NOMO-1 treated with dmso at 0.1 percent for 144 hours (cell line): ENCODE measurements at regions not wholly inside any gene's neighbourhood (a gene's known extent, or its start where the extent isn't known, plus 50 kb on each side); places are given as distances from the start of the nearest gene placed in this dataset.
"Not testable (repeated sequence)": the region's sequence is repeated elsewhere in the genome, so short reads cannot be mapped to it uniquely, and the experiment has no call there.

Source experiments
- DNase-seq: peaks from one replicate; lab custom pipeline; 2025; ENCODE audit not compliant: unreplicated experiment; lab: John Stamatoyannopoulos, UW

DNA sequence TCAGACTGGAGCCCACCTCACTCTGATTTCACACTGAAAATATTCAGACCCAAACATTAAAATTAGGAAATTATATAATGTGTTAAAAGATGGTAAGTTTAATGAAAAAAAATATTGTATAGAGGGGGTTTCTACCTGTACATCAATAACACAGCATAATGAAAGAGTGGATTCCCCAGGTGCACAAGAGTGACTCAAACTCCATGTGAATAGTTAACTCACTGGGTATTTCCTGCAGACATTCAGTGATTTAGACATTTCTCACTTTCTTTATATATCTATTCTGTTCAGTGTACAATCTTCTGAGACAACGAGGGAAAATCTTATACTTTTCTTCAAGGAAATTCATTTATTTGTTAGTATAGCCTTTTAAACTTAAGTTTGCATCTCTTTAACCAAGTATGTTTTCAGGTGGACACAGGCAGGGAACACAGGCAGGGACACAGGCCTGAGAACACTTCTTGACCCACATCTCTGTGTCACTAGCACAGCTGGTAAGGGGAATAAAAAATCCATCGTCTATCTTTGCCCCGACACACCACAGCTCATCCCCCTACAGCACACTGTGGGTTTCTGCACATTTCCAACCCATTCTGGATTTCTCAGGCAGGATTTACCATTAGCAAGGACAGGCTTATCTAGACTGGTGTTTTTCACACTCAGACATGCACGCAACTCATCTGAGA is 525.5 kb upstream of the BOD1L1 start:
- DNase-seq: no peak

DNA sequence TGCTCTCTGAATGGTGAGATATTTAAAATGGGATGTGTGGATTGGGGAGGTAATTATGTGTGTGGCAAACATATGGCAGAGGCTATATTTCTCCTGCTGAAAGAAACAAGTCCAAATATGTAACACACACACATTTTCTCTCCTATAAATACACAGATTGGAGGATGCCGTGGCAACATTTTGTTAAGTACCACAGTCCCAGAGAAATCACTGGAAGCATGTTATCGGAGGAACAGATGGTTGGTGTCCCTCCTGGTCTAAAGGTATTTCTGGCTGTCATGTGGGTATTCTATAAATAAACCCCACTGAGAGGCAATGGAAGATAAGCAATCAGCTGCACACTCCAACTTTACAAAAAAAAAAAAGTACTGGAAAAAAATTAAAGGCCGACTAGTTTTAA is 528.3 kb upstream of the BOD1L1 start:
- DNase-seq: no peak

DNA sequence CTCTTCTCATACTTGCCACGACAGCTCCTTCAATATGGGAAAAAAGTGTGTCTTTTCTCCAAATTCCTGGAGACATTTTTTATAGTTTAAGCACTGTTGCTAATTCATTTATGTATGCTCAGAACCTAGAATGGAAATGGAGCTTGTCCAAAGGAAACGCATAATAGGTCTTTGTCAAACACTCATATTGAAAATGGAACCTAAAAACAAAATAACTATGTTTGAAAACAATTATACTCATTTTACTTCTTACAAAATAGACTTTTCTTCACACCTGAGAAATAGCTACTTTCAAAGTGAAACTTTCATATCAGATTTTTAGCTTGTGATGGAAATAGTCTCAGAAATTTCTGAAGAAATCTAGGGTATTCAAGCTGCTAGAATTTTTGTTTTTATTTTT is 529.7 kb upstream of the BOD1L1 start:
- DNase-seq: no peak

DNA sequence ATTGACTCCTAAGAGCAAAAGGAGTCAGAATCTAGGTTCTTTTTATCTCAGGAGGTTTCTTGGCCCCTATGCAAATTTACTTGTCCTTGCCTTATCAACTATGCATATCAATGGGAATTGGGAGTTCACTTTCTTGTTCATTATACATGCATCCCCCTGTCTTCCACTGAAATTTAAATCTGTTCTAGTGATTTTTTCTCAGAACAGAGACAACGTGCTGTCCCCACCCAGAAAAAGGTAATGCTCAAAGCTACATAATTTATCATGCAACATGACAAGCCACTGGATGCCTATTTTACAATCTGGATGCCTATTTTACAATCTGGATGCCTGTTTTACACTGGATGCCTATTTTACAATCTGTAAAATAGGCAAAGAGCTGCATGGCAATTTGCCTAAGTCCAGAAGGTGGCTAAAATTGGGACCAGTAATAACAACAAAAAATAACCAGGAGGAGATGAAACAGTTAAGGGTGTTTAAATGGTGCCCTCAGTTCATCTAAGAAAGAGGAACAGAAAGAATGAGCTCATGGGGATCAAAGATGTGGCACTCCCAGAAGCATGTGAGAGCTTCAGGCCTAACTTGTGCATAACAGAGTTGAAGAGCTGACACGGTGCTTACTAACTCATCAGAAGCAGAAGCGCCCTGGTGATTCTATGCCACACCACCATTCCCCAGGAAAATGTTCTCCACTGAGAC is 537.8 kb upstream of the BOD1L1 start:
- peak; percentile 77 for DNase-seq

DNA sequence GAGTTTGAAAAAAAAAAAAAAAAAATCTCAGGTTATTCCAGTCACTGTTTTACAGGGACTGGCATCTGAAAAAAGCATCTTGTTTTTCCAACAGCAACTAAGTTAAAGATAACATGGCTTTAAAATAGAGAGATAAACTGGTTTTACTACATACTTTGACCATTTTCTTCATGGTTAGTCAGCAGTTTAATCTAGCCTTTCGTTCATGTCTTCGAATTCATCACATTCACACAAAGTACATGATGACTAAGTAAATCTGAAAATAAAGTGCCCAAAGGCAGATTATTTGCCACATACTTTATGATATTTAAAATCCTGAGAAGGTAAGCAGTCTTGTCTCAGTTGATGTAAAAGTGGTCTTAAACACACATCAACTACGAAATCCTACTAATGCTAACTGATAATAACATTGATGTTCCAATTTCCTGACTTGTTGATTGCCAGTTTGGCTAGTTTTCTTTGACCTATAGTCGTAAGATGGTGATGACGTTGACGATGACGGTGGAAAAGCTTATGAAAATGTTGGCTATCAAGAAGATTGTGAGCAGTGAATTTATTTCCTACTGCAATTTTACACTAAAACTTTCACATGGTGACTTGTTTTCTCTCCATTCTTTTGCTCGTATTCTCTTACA is 540.5 kb upstream of the BOD1L1 start:
- DNase-seq: no peak

DNA sequence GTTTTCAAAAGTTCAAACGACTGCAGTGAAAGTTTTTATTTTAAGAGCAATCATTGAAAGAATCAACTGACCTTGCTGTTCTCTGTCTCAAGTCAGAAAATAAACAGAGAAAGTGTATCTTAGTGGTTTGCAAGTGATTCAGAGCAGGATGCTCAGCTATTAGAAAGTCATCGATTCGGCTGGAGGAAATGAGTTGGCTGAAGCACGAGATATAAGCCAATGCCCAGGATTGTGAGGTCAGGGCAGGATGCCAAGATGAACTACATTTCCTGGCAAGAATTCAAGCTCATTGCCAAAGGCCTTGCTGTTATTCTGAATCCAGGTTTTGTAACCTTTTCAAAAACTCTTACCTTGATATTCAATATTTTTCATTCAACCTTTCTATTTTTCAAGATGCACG is 541.4 kb upstream of the BOD1L1 start:
- DNase-seq: no peak

DNA sequence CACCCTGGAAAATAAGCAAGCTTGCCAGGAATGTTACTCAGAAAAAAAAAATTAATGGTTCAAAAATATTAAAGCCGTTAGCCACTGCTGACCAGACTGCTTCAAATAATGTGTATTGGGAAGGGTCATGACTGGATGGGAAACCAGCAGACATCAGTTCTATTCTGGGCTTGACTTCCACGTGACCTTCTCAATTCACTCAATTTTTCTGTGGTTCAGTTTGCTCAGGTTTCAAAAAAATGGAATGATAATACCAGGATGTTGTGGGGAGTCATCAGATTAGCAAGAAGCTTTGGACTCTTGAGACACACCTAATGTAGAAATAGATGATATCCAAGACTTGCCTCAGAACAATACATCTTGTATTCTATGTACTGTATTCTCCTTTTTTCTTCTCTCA is 541.9 kb upstream of the BOD1L1 start:
- no peak for DNase-seq

DNA sequence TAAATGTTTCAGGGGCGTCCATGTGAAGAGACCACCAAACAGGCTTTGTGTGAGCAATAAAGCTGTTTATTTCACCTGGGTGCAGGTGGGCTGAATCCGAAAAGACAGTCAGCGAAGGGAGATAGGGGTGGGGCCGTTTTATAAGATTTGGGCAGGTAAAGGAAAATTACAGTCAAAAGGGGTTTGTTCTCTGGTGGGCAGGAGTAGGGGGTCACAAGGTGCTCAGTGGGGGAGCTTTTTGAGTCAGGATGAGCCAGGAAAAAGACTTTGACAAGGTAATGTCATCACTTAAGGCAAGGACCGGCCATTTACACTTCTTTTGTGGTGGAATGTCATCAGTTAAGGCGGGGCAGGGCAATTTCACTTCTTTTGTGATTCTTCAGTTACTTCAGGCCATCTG is 542.4 kb upstream of the BOD1L1 start:
- not testable (repeated sequence) for DNase-seq

DNA sequence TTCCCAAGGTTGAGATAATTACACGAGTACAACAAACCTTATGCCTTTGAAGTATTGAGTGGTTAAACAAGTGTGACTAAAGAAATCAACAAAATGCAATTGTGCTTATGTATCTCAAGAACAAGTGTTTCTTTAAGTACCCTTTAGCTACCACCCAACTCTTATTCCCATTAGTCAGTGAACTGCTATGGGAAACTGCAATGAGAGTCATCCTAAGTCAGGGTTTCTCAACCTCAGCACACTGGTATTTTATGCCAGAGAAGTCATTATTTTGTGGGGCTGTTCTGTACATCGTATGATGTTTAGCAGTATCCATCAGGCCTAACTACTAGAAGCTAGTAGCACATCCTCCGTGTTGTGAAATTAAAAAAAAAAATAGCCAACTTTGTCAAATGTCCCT is 549.1 kb upstream of the BOD1L1 start:
- no peak for DNase-seq

DNA sequence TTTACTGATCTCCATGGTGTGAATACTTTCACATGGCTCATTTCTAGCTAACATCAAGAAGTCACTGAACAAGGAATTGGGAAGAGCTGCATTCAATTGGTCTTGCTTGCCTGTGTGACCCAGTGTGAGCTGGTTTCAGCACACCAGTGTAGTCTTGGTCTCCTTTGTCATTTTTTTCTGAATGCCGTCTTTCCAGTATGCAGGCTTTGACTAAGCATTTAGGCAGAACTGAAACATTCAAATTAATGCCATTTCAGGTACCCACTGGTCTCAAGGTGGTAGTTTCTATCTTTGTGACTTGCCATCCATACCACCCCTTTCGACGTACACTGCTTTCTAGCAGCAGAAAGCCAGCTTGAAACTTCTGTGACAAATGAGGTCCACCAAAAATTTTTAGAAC is 550.5 kb upstream of the BOD1L1 start:
- no peak for DNase-seq

DNA sequence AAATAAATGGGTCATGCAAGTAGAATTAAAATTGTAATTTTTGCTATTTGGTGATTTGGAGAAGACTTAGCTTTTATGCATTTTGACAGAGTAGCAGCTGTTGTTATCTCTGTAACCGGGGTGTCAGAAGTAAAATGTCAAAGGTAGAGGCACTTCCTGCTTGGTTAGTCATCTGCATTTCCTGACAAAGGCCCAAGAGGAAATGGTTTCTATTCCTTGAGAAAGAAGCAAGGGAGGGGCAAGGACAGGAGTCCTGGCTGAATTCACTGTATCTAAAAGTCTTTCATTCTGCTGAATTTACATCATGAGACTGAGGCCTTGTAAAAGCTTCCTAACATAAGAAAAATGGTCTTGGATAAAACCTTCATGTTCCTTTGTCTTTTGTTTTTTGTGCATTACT is 550.9 kb upstream of the BOD1L1 start:
- no peak for DNase-seq

DNA sequence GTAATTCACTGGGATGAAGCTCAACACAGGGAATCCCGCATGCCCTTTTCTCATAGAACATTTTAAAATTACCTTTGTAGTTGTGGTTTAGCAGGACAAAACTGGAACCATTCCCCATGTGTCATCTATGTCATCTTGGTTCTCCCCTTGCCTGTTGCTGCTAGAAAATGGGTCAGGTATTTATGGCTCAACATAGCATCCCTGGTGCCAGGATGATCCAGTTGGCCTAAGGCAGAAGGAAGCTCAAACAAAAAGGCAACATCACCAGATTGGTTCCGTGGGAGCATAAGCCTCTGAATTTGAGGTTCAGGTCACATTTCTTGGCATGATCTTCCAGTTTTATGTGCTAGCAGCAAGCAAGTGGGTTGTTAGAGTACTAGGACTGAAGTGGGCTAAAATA is 552.6 kb upstream of the BOD1L1 start:
- DNase-seq: no peak

DNA sequence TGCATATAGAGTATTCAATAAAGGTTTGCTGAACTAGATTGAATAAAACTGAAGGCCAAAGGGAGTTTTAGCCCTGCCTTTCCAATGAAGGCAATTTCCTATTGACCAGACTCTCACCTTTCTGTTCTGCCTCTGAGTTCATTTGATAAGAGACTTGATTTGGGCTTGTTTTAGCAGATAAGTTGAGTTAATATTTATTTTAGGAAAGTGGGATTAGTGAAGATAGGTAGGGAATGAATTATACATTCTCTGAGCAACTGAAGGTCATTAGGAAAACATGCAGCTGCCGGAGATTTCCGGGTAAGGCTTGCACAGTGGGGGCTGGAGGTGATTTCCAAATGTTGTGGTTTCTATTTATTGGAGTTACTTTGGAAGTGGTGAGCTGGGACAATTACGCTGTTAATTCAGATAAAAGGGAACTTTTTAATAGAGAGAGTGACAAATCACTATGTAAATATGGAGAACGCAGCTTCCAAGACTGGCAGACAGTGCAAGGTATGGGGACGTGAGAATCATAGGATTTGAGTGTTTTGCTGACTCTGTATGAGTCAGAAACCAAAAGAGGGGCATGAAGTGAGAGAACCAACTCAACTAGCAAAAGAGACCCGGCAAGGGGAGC is 553.6 kb upstream of the BOD1L1 start:
- no peak for DNase-seq

DNA sequence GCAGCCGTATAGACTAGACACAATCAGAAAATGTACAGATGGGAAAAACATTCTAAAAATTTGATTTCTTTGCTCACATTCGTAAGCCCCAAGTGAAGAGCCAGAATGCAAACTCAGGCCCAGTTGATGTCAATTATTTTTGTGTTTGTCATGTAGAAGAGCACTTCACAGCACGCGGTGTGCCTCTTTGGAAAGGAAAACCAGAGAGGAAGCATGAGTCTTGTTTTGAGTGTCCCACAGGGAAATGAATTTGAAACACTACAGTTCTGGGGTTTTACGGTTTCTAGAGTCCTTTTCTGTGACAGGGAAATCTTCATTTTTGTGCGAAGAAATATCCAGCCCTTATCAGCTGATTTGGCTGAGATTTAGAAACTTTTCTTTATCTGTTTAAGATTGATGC is 554.6 kb upstream of the BOD1L1 start:
- no peak for DNase-seq

DNA sequence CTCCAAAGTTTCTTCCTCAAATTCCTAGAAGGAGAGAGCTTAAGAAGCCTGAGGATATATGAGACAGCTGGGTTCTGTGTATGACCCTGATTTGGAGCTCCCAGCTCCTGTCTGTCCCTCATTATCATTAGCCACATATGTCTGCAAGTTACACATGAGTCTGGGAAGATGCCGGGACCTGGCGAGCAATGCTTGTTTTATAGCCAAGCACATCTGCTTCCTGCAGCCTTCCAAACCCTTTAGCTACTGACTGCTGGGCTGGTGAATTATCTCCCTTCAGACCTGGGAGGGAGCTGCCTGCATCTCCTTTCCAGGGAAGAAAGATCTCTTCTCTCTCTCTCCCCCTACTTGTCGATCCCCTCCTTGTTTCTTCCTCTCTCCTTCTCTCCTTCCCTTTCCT is 556.7 kb upstream of the BOD1L1 start:
- no peak for DNase-seq

DNA sequence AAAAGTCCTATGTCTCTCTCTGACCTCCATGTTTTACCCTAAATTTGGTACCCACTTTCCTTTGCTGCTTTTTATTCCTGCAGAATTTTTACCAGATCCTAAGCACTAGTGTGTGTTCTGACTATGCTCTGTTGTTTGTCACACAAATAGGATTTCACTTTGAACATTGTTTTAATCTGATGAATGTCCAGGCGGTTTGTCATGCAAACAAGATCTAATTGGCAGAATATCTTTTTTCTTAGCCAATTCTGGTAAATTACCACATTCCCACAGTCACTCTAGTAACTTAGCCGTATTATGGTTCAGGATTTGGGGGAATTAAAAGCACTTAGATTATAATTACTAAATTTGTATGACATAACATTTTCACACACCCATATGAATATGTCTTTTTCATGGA is 557.2 kb upstream of the BOD1L1 start:
- DNase-seq: no peak

DNA sequence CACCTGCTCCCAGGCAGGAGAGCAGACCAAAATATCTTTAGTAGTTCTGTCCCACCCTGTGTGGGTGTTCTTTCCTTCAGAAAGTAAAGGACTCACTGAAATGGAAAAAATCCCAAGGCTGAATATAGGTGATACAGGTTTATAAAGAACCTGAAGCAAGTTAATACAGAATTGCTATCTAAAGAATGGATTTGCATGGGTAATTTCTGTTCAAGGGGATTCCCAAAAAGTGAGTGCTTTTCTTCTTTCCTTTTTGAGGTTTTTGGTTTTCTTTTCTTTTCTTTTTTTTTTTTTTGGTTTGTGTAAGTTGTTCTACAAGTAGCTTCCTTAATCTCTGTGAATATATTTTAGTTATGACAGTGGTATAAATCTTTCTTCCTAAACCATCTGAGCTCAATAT is 560.7 kb upstream of the BOD1L1 start:
- no peak for DNase-seq

DNA sequence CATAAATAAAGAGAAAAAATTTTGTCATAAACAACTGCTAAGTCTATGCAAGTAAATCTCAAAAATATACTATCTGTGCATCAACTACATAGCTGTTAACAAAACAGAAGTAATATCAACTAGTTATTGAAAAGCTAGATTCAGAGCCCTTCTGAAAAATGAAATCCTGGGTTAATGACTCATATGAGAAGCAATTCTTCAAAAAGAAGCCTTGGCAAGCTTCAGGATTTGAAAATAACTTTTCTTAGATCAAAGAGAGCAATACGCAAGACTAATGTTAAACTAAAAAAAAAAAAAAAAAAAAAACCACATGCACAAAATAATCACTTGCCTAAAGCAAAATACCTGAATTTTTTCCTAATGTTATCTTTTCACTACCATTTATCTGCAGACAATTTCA is 566.1 kb upstream of the BOD1L1 start:
- no peak for DNase-seq

DNA sequence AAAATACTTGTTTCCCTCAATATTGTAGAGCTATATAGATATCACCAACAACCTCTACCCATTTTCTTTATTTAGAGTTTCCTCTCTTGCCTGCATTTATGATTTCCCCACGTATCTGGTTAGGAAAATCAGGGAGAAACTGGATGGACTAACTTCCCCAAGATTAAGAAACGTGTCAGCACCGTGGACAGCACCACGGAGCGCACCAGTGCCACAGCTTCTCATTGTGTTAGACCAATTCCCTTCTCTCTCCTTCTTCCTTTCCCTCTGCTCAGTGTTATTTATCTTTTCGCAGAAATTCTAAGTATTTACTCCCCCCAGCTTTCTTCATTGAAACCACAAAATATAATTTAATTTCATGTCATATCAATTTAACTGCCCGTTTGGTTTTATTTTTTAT is 568.6 kb upstream of the BOD1L1 start:
- DNase-seq: no peak

DNA sequence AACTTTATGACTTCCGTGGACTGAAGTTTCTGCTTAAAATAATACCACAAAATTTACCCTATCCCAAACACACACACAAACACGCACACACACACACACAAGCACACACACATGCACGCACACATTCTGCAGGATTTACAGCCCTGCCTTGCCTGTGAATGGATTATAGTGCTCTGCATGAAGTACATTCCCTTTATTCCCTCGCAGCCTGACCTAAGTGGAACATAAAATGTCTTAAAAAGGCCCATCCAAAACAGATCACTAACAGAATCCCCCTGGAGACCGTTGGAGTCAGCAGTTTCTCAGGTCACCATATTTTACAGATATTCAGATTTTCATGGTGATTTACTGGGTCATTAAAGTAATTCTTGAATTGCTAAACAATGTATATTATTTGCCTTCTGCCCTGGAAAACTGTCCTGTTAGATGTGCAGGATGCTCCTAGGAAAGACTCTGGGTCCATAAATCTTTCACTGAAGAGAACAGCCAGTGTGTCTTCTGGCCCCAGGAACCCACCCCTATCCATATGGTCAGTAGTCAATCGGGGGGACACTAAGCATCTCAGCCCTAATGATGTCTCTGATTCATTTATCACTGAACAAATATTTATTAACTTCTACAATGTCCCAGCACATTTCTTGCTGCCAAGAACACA is 587.7 kb upstream of the BOD1L1 start:
- DNase-seq: no peak

DNA sequence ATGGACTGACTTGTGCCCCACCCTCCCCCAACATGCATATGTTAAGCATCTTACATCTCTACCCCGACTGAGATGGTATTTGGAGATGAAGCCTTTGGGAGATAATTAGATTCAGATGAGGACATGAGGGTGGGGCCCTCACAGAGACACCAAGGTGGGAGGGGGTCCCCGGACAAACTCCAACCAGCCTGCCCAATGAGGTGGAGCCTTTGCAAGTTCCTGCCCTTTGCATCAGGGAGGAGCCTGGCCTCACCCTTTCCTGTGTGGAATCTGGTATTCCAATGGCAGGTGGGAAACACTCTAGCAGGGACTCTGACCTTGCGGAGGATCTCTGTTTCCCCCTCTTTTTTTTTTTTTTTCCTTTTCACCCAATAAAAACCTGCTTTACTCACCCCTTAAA is 589.9 kb upstream of the BOD1L1 start:
- no peak for DNase-seq

DNA sequence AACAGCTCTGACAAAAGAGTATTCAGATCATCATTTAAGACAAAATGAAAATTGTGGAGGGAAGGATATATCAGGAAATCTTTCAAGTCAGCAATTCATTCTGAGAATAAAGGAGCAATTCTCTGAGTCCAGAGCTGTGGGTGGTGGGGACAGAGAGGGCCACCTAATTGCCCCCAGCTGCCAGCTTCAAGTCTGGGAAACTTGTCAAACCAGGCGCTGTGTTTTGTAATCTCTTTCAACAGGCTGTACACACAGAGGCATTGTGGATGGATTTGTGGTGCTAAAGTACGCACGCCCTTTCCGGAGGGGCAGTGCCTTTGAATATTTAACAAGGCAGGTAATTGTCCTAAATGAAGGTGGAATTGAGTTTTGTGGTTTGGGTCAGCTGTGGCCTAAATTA is 591.1 kb upstream of the BOD1L1 start:
- DNase-seq: no peak
